ENCODE measurements at regions not wholly inside any gene's neighbourhood (a gene's known extent, or its start where the extent isn't known, plus 50 kb on each side); places are given as distances from the start of the nearest gene placed in this dataset.
"Not testable (repeated sequence)": the region's sequence is repeated elsewhere in the genome, so short reads cannot be mapped to it uniquely, and the experiment has no call there.

GRCh38 chr10:121302541-121303180 is 295.6 kb downstream of the FGFR2 start:
- DNase-seq (ENCODE audit: low spot score): no peak

- no peak for DNase-seq (ENCODE audit: low spot score)
Measured at GRCh38 chr10:121303287-121303890, 294.9 kb downstream of the FGFR2 start.

- no peak for DNase-seq (ENCODE audit: low spot score)
Measured at GRCh38 chr10:121305066-121305465, 293.2 kb downstream of the FGFR2 start.

- no peak for DNase-seq (ENCODE audit: low spot score)
Measured at GRCh38 chr10:121306159-121306673, 292.0 kb downstream of the FGFR2 start.

GRCh38 chr10:121307411-121307980 is 290.7 kb downstream of the FGFR2 start:
- DNase-seq (ENCODE audit: low spot score): no peak

GRCh38 chr10:121308020-121308419 is 290.2 kb downstream of the FGFR2 start:
- no peak for DNase-seq (ENCODE audit: low spot score)

- no peak for DNase-seq (ENCODE audit: low spot score)
Measured at GRCh38 chr10:121309164-121309563, 289.1 kb downstream of the FGFR2 start.

- no peak for DNase-seq (ENCODE audit: low spot score)
Measured at GRCh38 chr10:121310151-121310711, 288.0 kb downstream of the FGFR2 start.

GRCh38 chr10:121311812-121312443 is 286.3 kb downstream of the FGFR2 start:
- no peak for DNase-seq (ENCODE audit: low spot score)

GRCh38 chr10:121312587-121312986 is 285.7 kb downstream of the FGFR2 start:
- DNase-seq (ENCODE audit: low spot score): no peak

GRCh38 chr10:121313119-121313875 is 284.9 kb downstream of the FGFR2 start:
- no peak for DNase-seq (ENCODE audit: low spot score)

- DNase-seq (ENCODE audit: low spot score): no peak
Measured at GRCh38 chr10:121316432-121316831, 281.8 kb downstream of the FGFR2 start.

GRCh38 chr10:121317374-121317773 is 280.9 kb downstream of the FGFR2 start:
- DNase-seq (ENCODE audit: low spot score): no peak

- DNase-seq (ENCODE audit: low spot score): no peak
Measured at GRCh38 chr10:121322046-121322445, 276.2 kb downstream of the FGFR2 start.

GRCh38 chr10:121322776-121323175 is 275.5 kb downstream of the FGFR2 start:
- no peak for DNase-seq (ENCODE audit: low spot score)

GRCh38 chr10:121323443-121323842 is 274.8 kb downstream of the FGFR2 start:
- no peak for DNase-seq (ENCODE audit: low spot score)

GRCh38 chr10:121324678-121325213 is 273.5 kb downstream of the FGFR2 start:
- no peak for DNase-seq (ENCODE audit: low spot score)

GRCh38 chr10:121325490-121326231 is 272.6 kb downstream of the FGFR2 start:
- DNase-seq (ENCODE audit: low spot score): no peak

- DNase-seq (ENCODE audit: low spot score): no peak
Measured at GRCh38 chr10:121326905-121327304, 271.3 kb downstream of the FGFR2 start.

GRCh38 chr10:121327727-121328126 is 270.5 kb downstream of the FGFR2 start:
- no peak for DNase-seq (ENCODE audit: low spot score)

GRCh38 chr10:121329631-121330030 is 268.6 kb downstream of the FGFR2 start:
- DNase-seq (ENCODE audit: low spot score): not testable (repeated sequence)

All from globus pallidus (tissue), 1 donor.